Common myeloid progenitor, CD34-positive (primary cell): ENCODE measurements at regions not wholly inside any gene's neighbourhood (a gene's known extent, or its start where the extent isn't known, plus 50 kb on each side); places are given as distances from the start of the nearest gene placed in this dataset.
A peak's percentile ranks its signal among the peaks of the same experiment; 100 is the strongest.

Experiments
- CTCF ChIA-PET: fragments of 350-600 bp; sonication (Branson Sonifier 250); formaldehyde crosslinking; loops from one replicate; lab custom pipeline; 2021; ENCODE audit warnings: antibody characterized with exemption; lab: Charles Lee
- POLR2A ChIA-PET: fragments of 350-600 bp; sonication (Branson Sonifier 250); formaldehyde crosslinking; loops from one replicate; lab custom pipeline; 2021; ENCODE audit warnings: antibody characterized with exemption; lab: Charles Lee
- DNase-seq, 3 donors: peaks; one replicate each; pipeline versions ENCODE4 v3.0.0 to v3.0.0-alpha.2; 2013
- H3K27ac ChIP-seq, 2 experiments: 1 replicate in 1 of 2; 2 replicates in 1 of 2; pipeline ENCODE4 v1.7.0; 2013; ENCODE audit warnings: inconsistent platforms in 2 of 2, low read length in 2 of 2, mild to moderate bottlenecking in 2 of 2, low read depth in 1 of 2, moderate library complexity in 1 of 2; ENCODE audit not compliant: severe bottlenecking in 2 of 2, insufficient read depth in 1 of 2, poor library complexity in 1 of 2
- H3K27me3 ChIP-seq, 5 experiments: replicated peaks in 2 of 5; 1 replicate in 3 of 5; 2 replicates in 2 of 5; pipeline versions ENCODE4 v1.6.1 to v1.7.0; 2013; ENCODE audit warnings: low read length in 4 of 5, mild to moderate bottlenecking in 2 of 5, moderate library complexity in 2 of 5, inconsistent platforms in 1 of 5; ENCODE audit not compliant: insufficient read depth in 5 of 5, control insufficient read depth in 4 of 5
- H3K36me3 ChIP-seq, 4 experiments: 1 replicate in 2 of 4; 2 replicates in 2 of 4; pipeline versions ENCODE4 v1.6.1 to v1.7.0; 2013; ENCODE audit warnings: low read length in 3 of 4, control low read depth in 1 of 4, mild to moderate bottlenecking in 1 of 4; ENCODE audit not compliant: control insufficient read depth in 4 of 4, insufficient read depth in 4 of 4
- H3K4me1 ChIP-seq, 4 experiments: 1 replicate in 3 of 4; 2 replicates in 1 of 4; pipeline versions ENCODE4 v1.6.1 to v1.7.1; 2013; ENCODE audit warnings: low read length in 3 of 4, mild to moderate bottlenecking in 3 of 4, control low read depth in 1 of 4, inconsistent platforms in 1 of 4, moderate library complexity in 1 of 4; ENCODE audit not compliant: control insufficient read depth in 4 of 4, insufficient read depth in 4 of 4; ENCODE audit errors: control extremely low read depth in 1 of 4
- H3K4me3 ChIP-seq, 7 experiments: 1 replicate in 4 of 7; 2 replicates in 3 of 7; pipeline versions ENCODE4 v1.5.1 to v1.7.0; 2013; ENCODE audit warnings: mild to moderate bottlenecking in 7 of 7, low read length in 6 of 7, moderate library complexity in 6 of 7, inconsistent platforms in 2 of 7, low read depth in 2 of 7, control low read depth in 1 of 7; ENCODE audit not compliant: insufficient read depth in 4 of 7, control insufficient read depth in 1 of 7; ENCODE audit errors: extremely low read depth in 1 of 7
- H3K9me3 ChIP-seq, 5 experiments: 1 replicate in 4 of 5; 2 replicates in 1 of 5; pipeline versions ENCODE4 v1.6.1 to v1.7.1; 2013; ENCODE audit warnings: low read length in 4 of 5, mild to moderate bottlenecking in 2 of 5, inconsistent platforms in 1 of 5, low read depth in 1 of 5, moderate library complexity in 1 of 5; ENCODE audit not compliant: control insufficient read depth in 4 of 5, insufficient read depth in 2 of 5; ENCODE audit errors: control extremely low read depth in 1 of 5
- WGBS: methylation state at CpG from one replicate; pipeline ENCODE4 v1.1.5; 2013; ENCODE audit not compliant: insufficient coverage; 5-methylcytosine and 5-hydroxymethylcytosine counted together

GRCh38 chr5:82894716-82895115 is 182.5 kb downstream of the TMEM167A start:
- 39% methylated on average over 2 of the region's 3 CpGs for WGBS
- ChIA-PET CTCF (no interaction called here), POLR2A (no interaction called here)
- no peaks in the 10 kb centered on the region for H3K36me3 ChIP-seq
- H3K27ac ChIP-seq: no peak overlapping the region
- H3K4me1 ChIP-seq: no peaks in the 10 kb centered on the region
- H3K4me3 ChIP-seq: no peak overlapping the region
- DNase-seq: peak in 1 of 3 donors; percentile 12
- no peaks in the 10 kb centered on the region for H3K27me3 ChIP-seq
- H3K9me3 ChIP-seq: peaks cover 0 to 2% (median 0%) of the 10 kb centered on the region in 5 experiments

DNA sequence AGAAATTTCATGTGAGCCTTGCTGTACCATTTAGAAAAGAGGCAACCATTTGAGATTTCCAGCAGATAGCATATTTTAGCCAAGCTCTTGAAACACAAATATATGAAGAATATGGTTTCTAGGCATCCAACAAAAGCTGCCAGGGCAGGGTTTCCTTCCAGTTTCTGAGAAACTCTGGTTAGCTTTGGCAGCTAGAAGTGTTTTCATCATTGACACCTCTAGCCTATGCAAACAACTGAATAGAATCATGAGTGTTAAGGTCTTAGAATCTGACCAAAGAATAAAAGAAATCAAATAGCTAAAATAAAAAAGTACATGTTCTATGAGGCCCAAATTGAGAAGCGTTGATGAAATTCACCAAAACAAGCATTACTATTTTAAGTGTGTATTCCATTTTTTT is 188.1 kb downstream of the TMEM167A start:
- peaks cover 0 to 12% (median 4%) of the 10 kb centered on the region in 4 experiments for H3K4me1 ChIP-seq
- ChIA-PET POLR2A (no interaction called here), CTCF (interaction anchor here (1.0 kb wide), 1 partner anchor 138 kb away, joined by 3 read pairs; no protein-coding TSS in a partner anchor)
- H3K36me3 ChIP-seq: no peaks in the 10 kb centered on the region
- H3K27me3 ChIP-seq: no peaks in the 10 kb centered on the region
- no peak for DNase-seq
- no peak overlapping the region for H3K4me3 ChIP-seq
- 100% methylated on average over 1 of the region's 1 CpG for WGBS
- no peak overlapping the region for H3K27ac ChIP-seq
- H3K9me3 ChIP-seq: peaks cover 0 to 3% (median 0%) of the 10 kb centered on the region in 5 experiments

GRCh38 chr5:82886911-82887310 is 190.3 kb downstream of the TMEM167A start:
- Histone ChIP-seq H3K27ac (no peak overlapping the region), H3K27me3 (no peaks in the 10 kb centered on the region), H3K4me3 (no peak overlapping the region), H3K4me1 (peaks cover 0 to 12% (median 4%) of the 10 kb centered on the region in 4 experiments), H3K9me3 (peaks cover 0 to 3% (median 0%) of the 10 kb centered on the region in 5 experiments), H3K36me3 (no peaks in the 10 kb centered on the region)
- no peak for DNase-seq
- POLR2A ChIA-PET: no interaction called here
- CTCF ChIA-PET: no interaction called here
- 80% methylated on average over 1 of the region's 1 CpG for WGBS

GRCh38 chr5:82885627-82886389 is 191.4 kb downstream of the TMEM167A start:
- no peaks in the 10 kb centered on the region for H3K36me3 ChIP-seq
- no peaks in the 10 kb centered on the region for H3K27me3 ChIP-seq
- WGBS: no CpG with 5 or more reads among the region's 3 CpGs
- no peak overlapping the region for H3K27ac ChIP-seq
- peaks cover 0 to 12% (median 4%) of the 10 kb centered on the region in 4 experiments for H3K4me1 ChIP-seq
- DNase-seq: peak in 2 of 3 donors; percentile 70 to 72
- ChIA-PET POLR2A (no interaction called here), CTCF (interaction anchor here (1.2 kb wide), 1 partner anchor 11 kb away, joined by 3 read pairs; no protein-coding TSS in a partner anchor)
- H3K9me3 ChIP-seq: peaks cover 0 to 5% (median 1%) of the 10 kb centered on the region in 5 experiments
- peak overlapping the region in 1 of 7 experiments; percentile 12 for H3K4me3 ChIP-seq

DNA sequence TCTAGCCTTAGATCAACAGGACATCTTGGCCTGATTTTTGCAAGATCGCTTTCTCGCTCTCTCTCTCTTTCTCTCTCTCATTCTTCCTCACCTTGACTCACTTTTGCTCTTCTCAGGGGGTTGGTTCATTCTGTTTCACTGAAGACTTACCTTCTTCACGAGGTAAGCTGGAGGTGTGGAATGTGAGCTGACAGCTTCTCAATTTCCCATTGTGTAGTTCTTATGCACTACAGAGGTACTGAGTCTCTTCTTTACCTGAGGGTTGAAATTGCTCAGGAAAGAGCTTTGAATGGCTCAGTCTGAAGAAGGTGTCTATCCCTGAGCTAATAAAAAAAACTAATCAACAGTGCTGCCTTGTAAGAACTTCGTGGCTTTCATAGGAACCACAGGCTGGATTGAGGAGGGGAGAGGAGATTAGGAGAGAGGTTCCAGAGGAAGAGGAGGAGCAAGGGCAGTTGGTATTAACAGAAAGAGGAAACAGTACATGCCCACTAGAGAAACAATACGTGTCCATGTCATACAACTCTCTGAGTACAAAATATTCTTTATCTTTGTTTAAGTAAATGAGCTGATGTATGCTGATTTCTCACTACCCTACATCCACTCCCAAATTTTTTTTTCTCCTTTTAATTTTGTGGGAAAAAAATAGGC is 192.2 kb downstream of the TMEM167A start:
- 71% methylated on average over 3 of the region's 5 CpGs for WGBS
- peaks cover 0 to 12% (median 4%) of the 10 kb centered on the region in 4 experiments for H3K4me1 ChIP-seq
- no peaks in the 10 kb centered on the region for H3K27me3 ChIP-seq
- peak in 2 of 3 donors; percentile 18 to 23 for DNase-seq
- no peaks in the 10 kb centered on the region for H3K36me3 ChIP-seq
- no peak overlapping the region for H3K4me3 ChIP-seq
- CTCF ChIA-PET: interaction anchor here (1.2 kb wide), 1 partner anchor 11 kb away, joined by 3 read pairs; no protein-coding TSS in a partner anchor
- no peak overlapping the region for H3K27ac ChIP-seq
- H3K9me3 ChIP-seq: peaks cover 0 to 14% (median 8%) of the 10 kb centered on the region in 5 experiments
- POLR2A ChIA-PET: no interaction called here

GRCh38 chr5:82882316-82882715 is 194.9 kb downstream of the TMEM167A start:
- DNase-seq: no peak
- Histone ChIP-seq H3K4me3 (no peak overlapping the region), H3K4me1 (peaks cover 0 to 12% (median 4%) of the 10 kb centered on the region in 4 experiments), H3K27ac (no peak overlapping the region), H3K9me3 (peaks cover 4 to 24% (median 8%) of the 10 kb centered on the region in 5 experiments), H3K27me3 (no peaks in the 10 kb centered on the region), H3K36me3 (no peaks in the 10 kb centered on the region)
- CTCF ChIA-PET: no interaction called here
- POLR2A ChIA-PET: no interaction called here
